A172 (cell line): ENCODE measurements at regions not wholly inside any gene's neighbourhood (a gene's known extent, or its start where the extent isn't known, plus 50 kb on each side); places are given as distances from the start of the nearest gene placed in this dataset.
"Not testable (repeated sequence)": the region's sequence is repeated elsewhere in the genome, so short reads cannot be mapped to it uniquely, and the experiment has no call there.

Experiments used
- DNase-seq: peaks from one replicate; pipeline ENCODE4 v3.0.0-alpha.2; 2015; ENCODE audit warnings: low spot score

DNA sequence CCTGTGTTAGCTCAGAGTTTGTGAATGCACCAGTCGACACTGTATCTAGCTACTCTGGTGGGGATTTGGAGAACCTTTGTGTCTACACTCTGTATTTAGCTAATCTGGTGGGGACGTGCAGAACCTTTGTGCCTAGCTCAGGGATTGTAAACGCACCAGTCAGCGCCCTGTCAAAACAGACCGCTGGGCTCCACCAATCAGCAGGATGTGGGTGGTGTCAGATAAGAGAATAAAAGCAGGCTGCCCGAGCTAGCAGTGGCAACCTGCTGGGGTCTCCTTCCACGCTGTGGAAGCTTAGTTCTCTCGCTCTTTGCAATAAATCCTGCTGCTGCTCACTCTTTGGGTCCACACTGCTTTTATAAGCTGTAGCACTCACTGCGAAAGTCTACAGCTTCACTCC, 324.2 kb downstream of the RAD51AP2 start:
- no peak for DNase-seq

DNA sequence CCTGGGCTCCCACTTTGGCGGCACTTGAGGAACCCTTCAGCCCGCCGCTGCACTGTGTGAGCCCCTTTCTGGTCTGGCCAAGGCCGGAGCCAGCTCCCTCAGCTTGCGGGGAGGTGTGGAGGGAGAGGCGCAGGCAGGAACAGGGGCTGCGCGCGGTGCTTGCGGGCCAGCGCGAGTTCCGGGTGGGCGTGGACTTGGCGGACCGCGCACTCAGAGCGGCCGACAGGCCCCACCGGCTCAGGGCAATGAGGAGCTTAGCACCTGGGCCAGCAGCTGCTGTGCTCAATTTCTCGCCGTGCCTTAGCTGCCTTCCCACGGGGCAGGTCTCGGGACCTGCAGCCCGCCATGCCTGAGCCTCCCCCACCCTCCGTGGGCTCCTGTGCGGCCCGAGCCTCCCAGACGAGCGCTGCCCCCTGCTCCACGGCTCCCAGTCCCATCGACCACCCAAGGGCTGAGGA, 324.8 kb downstream of the RAD51AP2 start:
- DNase-seq, result not testable (repeated sequence)

DNA sequence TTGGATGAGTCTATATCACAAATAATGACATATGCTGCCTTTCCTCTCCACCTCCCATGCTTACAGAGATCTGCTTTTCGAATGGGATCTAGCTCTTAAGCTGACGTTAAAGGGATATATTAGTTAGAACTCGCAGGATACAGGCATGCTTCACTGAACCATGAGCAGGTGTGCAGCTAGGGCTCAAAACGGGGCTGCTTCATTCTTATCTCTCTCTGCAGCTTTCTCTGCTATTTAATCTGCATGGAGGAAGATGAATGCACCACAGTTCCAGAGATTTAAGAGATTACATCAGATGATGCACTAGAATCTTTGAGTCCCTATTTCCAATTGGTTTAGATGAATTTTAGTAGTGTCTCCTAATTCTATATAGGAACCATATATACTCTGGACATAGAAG, 327.0 kb downstream of the RAD51AP2 start:
- DNase-seq, result no peak

- DNase-seq, result no peak
These were observed 327.7 kb downstream of the RAD51AP2 start for GRCh38 chr2:17190527-17190926.

DNA sequence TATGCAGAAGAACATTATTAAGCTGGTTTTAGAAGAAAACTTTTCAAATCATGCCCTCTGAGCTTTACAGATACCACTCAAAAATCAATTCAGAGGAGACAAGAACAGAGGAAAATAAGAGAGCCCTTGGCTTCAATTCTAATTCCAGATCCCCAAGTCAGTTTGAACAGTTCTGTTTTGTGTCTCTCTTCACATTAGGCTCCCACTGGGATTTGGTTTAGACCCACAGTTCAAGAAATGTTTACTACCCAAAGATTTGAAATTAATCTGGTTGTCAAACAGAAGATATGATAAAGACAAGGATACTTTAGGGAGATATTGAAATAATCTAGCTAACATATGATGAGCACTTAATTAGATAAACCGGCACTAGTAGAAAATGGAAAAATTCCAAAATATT, 329.5 kb downstream of the RAD51AP2 start:
- DNase-seq, result no peak

DNA sequence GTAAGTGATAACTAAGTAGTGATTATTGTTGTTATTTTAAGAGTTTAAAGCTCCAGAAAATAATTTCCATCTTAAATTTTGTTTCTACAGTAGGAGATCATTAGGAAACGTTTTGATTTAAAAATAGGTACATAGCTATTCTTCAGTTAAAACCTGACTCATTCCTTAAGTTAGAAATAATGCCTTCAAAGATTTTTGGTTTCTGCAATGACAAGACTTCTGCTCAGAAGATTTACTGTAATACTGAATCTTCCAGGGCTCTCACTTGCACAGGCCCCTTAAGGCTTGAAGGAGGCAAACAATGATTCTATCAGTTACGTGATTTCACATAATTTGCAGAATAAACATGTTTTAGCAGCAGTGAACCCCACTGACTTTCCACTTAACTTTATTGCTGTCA, 333.7 kb downstream of the RAD51AP2 start:
- DNase-seq, result no peak

DNA sequence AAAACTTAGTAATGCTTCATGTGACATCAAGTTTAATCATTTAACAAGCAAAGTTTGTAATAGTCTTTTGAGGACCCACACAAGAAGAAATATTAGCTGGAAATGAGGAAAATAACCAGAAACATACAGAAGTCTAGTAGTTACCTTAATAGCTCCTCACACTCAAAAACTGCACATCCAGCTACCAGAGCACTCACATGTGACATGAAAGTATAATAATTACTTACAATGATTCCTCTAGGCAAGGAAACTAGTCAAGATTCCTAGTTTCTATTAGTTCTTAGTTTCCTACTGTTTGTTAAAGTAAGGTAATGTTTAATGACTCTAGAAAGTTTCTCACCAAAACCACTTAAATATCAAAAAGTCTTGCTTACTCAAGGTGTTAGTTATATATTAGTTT, 335.8 kb downstream of the RAD51AP2 start:
- no peak for DNase-seq

GRCh38 chr2:17181051-17181752, 337.0 kb downstream of the RAD51AP2 start:
- DNase-seq, result no peak

- DNase-seq, result no peak
These were observed 339.0 kb downstream of the RAD51AP2 start for GRCh38 chr2:17179145-17179808.

GRCh38 chr2:17177088-17177487, 341.2 kb downstream of the RAD51AP2 start:
- DNase-seq, result no peak

DNA sequence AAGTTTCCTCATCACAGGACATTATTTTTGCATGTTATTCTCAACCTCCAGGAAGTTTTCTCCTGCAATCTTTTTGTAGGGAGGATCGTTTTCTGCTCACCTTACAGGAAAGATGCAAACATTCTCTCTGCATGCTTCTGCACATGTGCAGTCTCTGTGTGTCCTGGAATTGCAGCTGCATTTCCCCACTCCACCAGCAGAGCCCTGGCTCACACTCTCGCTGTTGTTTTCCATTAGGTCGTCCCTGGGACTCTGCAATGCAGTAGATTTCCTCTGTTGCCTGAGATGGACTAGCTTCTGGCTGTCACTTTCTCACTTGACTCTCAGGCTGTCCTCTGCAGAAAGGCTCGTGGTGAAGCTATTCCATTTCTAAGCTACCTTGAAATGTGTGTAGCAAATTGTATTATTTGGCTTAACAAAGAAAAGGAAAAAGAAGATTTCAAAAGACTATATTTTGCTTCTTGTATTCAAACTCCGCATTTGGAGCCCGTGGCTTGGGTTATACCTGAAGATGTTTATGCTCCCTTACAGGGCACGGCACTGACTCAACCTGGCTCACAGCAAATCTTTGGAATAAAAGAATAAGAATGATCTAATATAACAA, 346.7 kb downstream of the RAD51AP2 start:
- DNase-seq, result peak; percentile 51

GRCh38 chr2:17166506-17166905, 351.7 kb downstream of the RAD51AP2 start:
- DNase-seq, result peak; percentile 52

DNA sequence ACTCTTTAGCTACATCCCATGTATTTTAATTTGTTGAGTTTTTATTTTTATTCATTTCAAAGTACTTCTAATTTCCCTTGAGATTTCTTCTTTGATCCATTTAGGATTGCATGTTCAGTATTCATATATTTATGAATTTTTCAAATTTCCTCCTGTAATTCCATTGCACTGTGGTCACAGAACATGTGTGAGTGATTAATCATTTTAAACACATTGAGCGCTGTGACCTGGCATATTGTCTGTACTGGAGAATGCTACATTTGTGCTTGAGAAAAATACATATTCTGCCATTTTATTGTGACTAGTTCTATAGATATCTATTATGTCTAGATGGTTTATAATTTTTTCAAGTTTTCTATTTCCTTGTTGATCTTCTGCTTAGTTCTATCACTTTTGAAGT, 353.7 kb downstream of the RAD51AP2 start:
- DNase-seq, result no peak

GRCh38 chr2:17163638-17164037, 354.6 kb downstream of the RAD51AP2 start:
- DNase-seq, result no peak

GRCh38 chr2:17162713-17163112, 355.5 kb downstream of the RAD51AP2 start:
- DNase-seq, result no peak

DNA sequence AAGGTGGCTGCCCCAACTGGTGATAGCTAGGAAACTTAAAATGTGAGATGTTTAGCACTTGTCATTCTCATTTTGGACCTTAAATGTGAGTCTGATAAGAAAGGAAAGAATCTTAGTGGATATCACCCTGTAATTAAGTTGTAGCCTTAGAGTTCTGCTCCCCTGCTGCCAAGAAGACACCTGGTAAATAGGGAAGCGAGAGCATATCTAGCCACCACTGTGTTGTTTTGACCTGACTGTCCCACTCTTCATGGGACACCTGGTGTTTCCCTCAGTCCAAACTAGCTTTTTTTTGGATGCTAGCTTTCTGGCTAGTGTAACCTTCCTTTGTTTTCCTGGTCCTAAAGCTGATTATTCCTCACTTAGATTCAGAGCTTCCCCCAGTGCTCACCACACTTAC, 357.6 kb downstream of the RAD51AP2 start:
- DNase-seq, result no peak

- DNase-seq, result no peak
These were observed 362.2 kb downstream of the RAD51AP2 start for GRCh38 chr2:17156086-17156485.

- no peak for DNase-seq
These were observed 368.3 kb downstream of the RAD51AP2 start for GRCh38 chr2:17149945-17150344.

- peak; percentile 50 for DNase-seq
These were observed 369.7 kb downstream of the RAD51AP2 start for GRCh38 chr2:17148407-17149145.

- no peak for DNase-seq
These were observed 371.9 kb downstream of the RAD51AP2 start for GRCh38 chr2:17146358-17146757.

DNA sequence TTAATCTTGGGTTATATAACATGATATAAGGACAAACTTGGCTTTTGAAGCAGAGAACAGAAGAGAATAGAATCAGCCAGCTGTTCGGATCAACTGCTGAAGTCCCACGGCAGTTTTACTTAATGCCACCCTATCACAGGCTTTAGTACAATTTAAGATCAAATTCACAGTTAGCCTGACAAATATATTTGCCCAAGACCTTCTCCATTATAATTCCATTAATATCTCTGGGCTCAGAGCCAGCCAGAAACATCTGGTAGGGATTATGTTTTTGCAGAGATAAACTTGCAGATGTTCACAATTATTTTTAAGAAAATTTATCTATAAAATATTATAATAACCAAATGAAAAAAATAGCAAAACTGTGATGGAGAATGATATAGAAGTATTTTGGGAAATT, 381.4 kb downstream of the RAD51AP2 start:
- DNase-seq, result no peak

GRCh38 chr2:17136231-17136630, 382.0 kb downstream of the RAD51AP2 start:
- DNase-seq, result no peak
